HCT116 (cell line): ENCODE measurements at regions not wholly inside any gene's neighbourhood (a gene's known extent, or its start where the extent isn't known, plus 50 kb on each side); places are given as distances from the start of the nearest gene placed in this dataset.

Experiments
- ATAC-seq: fragments of 200-7000 bp; cut with Tn5 transposase; 2 replicates; pipeline ENCODE4 v1.9.1; 2020; ENCODE audit warnings: mild to moderate bottlenecking, moderate library complexity
- BruUV-seq: library from RNA; stranded (reverse); fragments of 400-500 nt; replicated peaks from 2 replicates; lab custom pipeline; 2021; lab: Mats Ljungman, UMichigan
- CTCF ChIA-PET: fragments of 300-600 bp; sonication (Branson Sonifier 250); formaldehyde crosslinking; loops from one replicate; lab custom pipeline; 2021; ENCODE audit warnings: antibody characterized with exemption; lab: Charles Lee
- POLR2A ChIA-PET: fragments of 300-600, 350-600 bp; sonication (Branson Sonifier 250); formaldehyde crosslinking; loops from one replicate; lab custom pipeline; 2021; ENCODE audit warnings: antibody characterized with exemption; lab: Charles Lee
- RAD21 ChIA-PET, 2 experiments: fragments of 300-600 bp; sonication (Branson Sonifier 250); formaldehyde crosslinking; loops; one replicate each; lab custom pipeline; 2023; ENCODE audit warnings: low total read pairs in 2 of 2; ENCODE audit not compliant: uncharacterized antibody in 2 of 2, unreplicated experiment in 2 of 2, low non-redundant PET in 1 of 2; lab: Charles Lee
- DNase-seq: peaks from one replicate; pipeline ENCODE4 v3.0.0-alpha.2; 2010; ENCODE audit warnings: low read depth, low spot score
- H2AFZ ChIP-seq: fragments of 200-600 bp; shearing (Covaris generic), sonication (generic); 2 replicates; pipeline ENCODE4 v1.6.1; 2017; ENCODE audit warnings: low read depth, mixed run types, mixed read lengths, antibody characterized with exemption, low read length; ENCODE audit not compliant: poor library complexity, severe bottlenecking
- H3K27ac ChIP-seq: 2 replicates; pipeline ENCODE4 v1.5.1; 2012; ENCODE audit warnings: low read depth, low read length
- H3K27me3 ChIP-seq: fragments of 200-600 bp; sonication (generic); 2 replicates; pipeline ENCODE4 v1.6.1; 2016; ENCODE audit warnings: mixed run types, low read length, mixed read lengths; ENCODE audit not compliant: insufficient read depth
- H3K36me3 ChIP-seq, 2 experiments: fragments of 200-500 bp in 1 of 2; fragments of 200-600 bp in 1 of 2; sonication (Bioruptor generic) in 1 of 2; sonication (generic) in 1 of 2; 2 replicates each; pipeline versions ENCODE4 v1.5.1 to v1.6.1; 2014 to 2016; ENCODE audit warnings: low read length in 2 of 2, inconsistent platforms in 1 of 2, mixed read lengths in 1 of 2, mixed run types in 1 of 2; ENCODE audit not compliant: insufficient read depth in 2 of 2, control insufficient read depth in 1 of 2
- H3K4me1 ChIP-seq, 2 experiments: fragments of 200-600 bp in 1 of 2; sonication (generic) in 1 of 2; 2 replicates each; pipeline versions ENCODE4 v1.5.1 to v1.6.1; 2012 to 2017; ENCODE audit warnings: low read length in 2 of 2, inconsistent platforms in 1 of 2, mild to moderate bottlenecking in 1 of 2, mixed read lengths in 1 of 2, mixed run types in 1 of 2, moderate library complexity in 1 of 2; ENCODE audit not compliant: insufficient read depth in 2 of 2, control insufficient read depth in 1 of 2
- H3K4me2 ChIP-seq: fragments of 200-600 bp; sonication (generic); 2 replicates; pipeline ENCODE4 v1.6.1; 2017; ENCODE audit warnings: mixed run types, low read length, mixed read lengths
- H3K4me3 ChIP-seq, 2 experiments: fragments of 200-600 bp in 1 of 2; sonication (generic) in 1 of 2; replicated peaks in 1 of 2; 2 replicates each; pipeline ENCODE4 v1.5.1; 2011 to 2016; ENCODE audit warnings: low read length in 2 of 2, control low read depth in 1 of 2, low read depth in 1 of 2, mild to moderate bottlenecking in 1 of 2, mixed read lengths in 1 of 2, mixed run types in 1 of 2
- H3K79me2 ChIP-seq: fragments of 200-600 bp; sonication (generic); 2 replicates; pipeline ENCODE4 v1.6.1; 2017; ENCODE audit warnings: mild to moderate bottlenecking, mixed run types, low read length, moderate library complexity, mixed read lengths; ENCODE audit not compliant: insufficient read depth
- H3K9ac ChIP-seq: fragments of 200-600 bp; sonication (generic); 2 replicates; pipeline ENCODE4 v1.6.1; 2016; ENCODE audit warnings: low read length, mixed read lengths
- H3K9me2 ChIP-seq: fragments of 200-600 bp; sonication (generic), shearing (Covaris generic); 2 replicates; pipeline ENCODE4 v1.6.1; 2017; ENCODE audit warnings: mixed run types, mild to moderate bottlenecking, moderate library complexity; ENCODE audit not compliant: insufficient read depth
- H3K9me3 ChIP-seq, 2 experiments: fragments of 200-500 bp in 1 of 2; fragments of 200-600 bp in 1 of 2; sonication (Bioruptor generic) in 1 of 2; sonication (generic) in 1 of 2; 2 replicates each; pipeline ENCODE4 v1.6.1; 2014 to 2017; ENCODE audit warnings: low read length in 2 of 2, mixed read lengths in 2 of 2, inconsistent platforms in 1 of 2, low read depth in 1 of 2, mild to moderate bottlenecking in 1 of 2, mixed run types in 1 of 2, moderate library complexity in 1 of 2; ENCODE audit not compliant: control insufficient read depth in 1 of 2, insufficient read depth in 1 of 2
- H4K20me1 ChIP-seq: fragments of 200-600 bp; sonication (generic), shearing (Covaris generic); 2 replicates; pipeline ENCODE4 v1.6.1; 2017; ENCODE audit warnings: mixed run types, mild to moderate bottlenecking, moderate library complexity; ENCODE audit not compliant: insufficient read depth
- CEBPB ChIP-seq: IDR thresholded peaks from 2 replicates; pipeline ENCODE4 v1.6.1; 2012; ENCODE audit warnings: low read depth
- ELF1 ChIP-seq: IDR thresholded peaks from 2 replicates; pipeline ENCODE4 v1.6.1; 2012; ENCODE audit warnings: low read depth, borderline replicate concordance
- EZH2 ChIP-seq: fragments of 200-600 bp; sonication (generic); IDR thresholded peaks from 2 replicates; pipeline ENCODE4 v1.6.1; 2017; ENCODE audit warnings: antibody characterized with exemption, mixed run types
- EZH2phosphoT487 ChIP-seq: fragments of 200-600 bp; IDR thresholded peaks from 2 replicates; pipeline ENCODE4 v1.6.1; 2018; ENCODE audit warnings: antibody characterized with exemption, borderline replicate concordance
- JUND ChIP-seq: IDR thresholded peaks from 2 replicates; pipeline ENCODE4 v1.6.1; 2012
- MAX ChIP-seq: IDR thresholded peaks from 2 replicates; pipeline ENCODE4 v1.6.1; 2012
- POLR2A ChIP-seq: IDR thresholded peaks from 2 replicates; pipeline ENCODE4 v1.7.0; 2011; ENCODE audit warnings: borderline replicate concordance; ENCODE audit not compliant: insufficient read depth, insufficient read length; ENCODE audit errors: extremely low read depth
- POLR2AphosphoS5 ChIP-seq: IDR thresholded peaks from 2 replicates; pipeline ENCODE4 v1.6.1; 2011; ENCODE audit warnings: mild to moderate bottlenecking, low read depth, low read length, moderate library complexity
- SRF ChIP-seq: IDR thresholded peaks from 2 replicates; pipeline ENCODE4 v1.6.1; 2012; ENCODE audit warnings: low read depth
- TCF7L2 ChIP-seq: IDR thresholded peaks from 2 replicates; pipeline ENCODE4 v1.7.0; 2011; ENCODE audit warnings: borderline replicate concordance, inconsistent platforms; ENCODE audit not compliant: insufficient read depth, insufficient read length; ENCODE audit errors: extremely low read depth
- YY1 ChIP-seq: IDR thresholded peaks from 2 replicates; pipeline ENCODE4 v1.6.1; 2011; ENCODE audit warnings: low read length, low read depth, moderate library complexity, mild to moderate bottlenecking; ENCODE audit not compliant: insufficient replicate concordance; ENCODE audit errors: extremely low read depth
- ZFX ChIP-seq: fragments of 450-650 bp; IDR thresholded peaks from 2 replicates; pipeline ENCODE4 v1.6.1; 2017
- ZNF274 ChIP-seq: fragments of 200-500 bp; sonication (Bioruptor generic); IDR thresholded peaks from 2 replicates; pipeline ENCODE4 v1.6.1; 2014; ENCODE audit warnings: mild to moderate bottlenecking, low read depth, low read length, inconsistent platforms
- intact Hi-C: fragments of 100-400 bp; cut with micrococcal nuclease; formaldehyde crosslinking; loops from 2 replicates; pipeline ENCODE4 v1.10.0; 2022
- TF ChIP-seq, protein P1 (sequence below): IDR thresholded peaks from 2 replicates; pipeline ENCODE4 v1.6.1; 2011; ENCODE audit warnings: mild to moderate bottlenecking, low read length, moderate library complexity; ENCODE audit not compliant: insufficient replicate concordance; ENCODE audit errors: extremely low read depth
- TF ChIP-seq, protein P2 (sequence below), 3 experiments: fragments of 200-600 bp in 1 of 3; sonication (generic) in 1 of 3; IDR thresholded peaks in 2 of 3; conservative IDR thresholded peaks in 1 of 3; 2 replicates each; pipeline ENCODE4 v1.5.1; 2012 to 2017; ENCODE audit warnings: low read depth in 2 of 3, low read length in 2 of 3, antibody characterized with exemption in 1 of 3, borderline replicate concordance in 1 of 3, control low read depth in 1 of 3, mild to moderate bottlenecking in 1 of 3, mixed read lengths in 1 of 3, mixed run types in 1 of 3, moderate library complexity in 1 of 3; ENCODE audit not compliant: insufficient read depth in 1 of 3
- TF ChIP-seq, protein P3 (sequence below): IDR thresholded peaks from 2 replicates; pipeline ENCODE4 v1.6.1; 2012

DNA sequence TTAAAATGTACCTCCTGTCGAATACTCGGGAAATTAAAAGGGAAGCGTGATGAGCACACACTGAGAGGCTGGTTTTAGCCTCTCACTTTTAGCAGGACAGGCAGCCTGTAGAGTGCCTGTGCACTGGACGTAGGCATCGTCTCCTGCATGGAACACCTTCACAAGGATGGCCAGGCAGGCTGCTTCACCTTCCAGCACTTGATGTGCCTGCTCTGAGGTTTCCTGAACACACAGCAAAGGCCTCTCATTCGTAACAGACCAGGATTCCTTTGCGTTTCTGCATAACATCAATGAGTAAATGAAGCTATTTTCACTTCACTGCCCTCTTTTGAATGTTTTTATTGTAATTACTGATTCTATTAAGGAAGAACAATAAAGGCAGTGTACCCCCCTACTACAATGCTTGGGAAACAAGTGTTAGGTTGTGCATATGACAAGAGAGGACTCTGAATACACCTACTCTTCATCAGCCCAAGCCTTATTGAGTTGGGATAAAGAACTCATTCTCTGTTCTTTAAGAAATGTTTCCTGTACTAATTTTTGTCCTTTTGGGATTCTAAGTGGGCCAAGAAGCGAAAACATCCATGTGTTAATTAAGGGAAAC is 1077.6 kb upstream of the FOXG1 start:
- Histone ChIP-seq H3K79me2 (no peaks in the 10 kb centered on the region), H3K4me1 (no peaks in the 10 kb centered on the region), H3K27ac (no peak overlapping the region), H3K9me2 (no peaks in the 10 kb centered on the region), H2AFZ (no peak overlapping the region), H3K9ac (no peak overlapping the region), H3K27me3 (no peaks in the 10 kb centered on the region), H3K4me3 (no peak overlapping the region), H3K9me3 (peaks cover 18 to 24% of the 10 kb centered on the region in 2 experiments; a peak in 3 of 4 replicates), H4K20me1 (no peaks in the 10 kb centered on the region), H3K4me2 (no peak overlapping the region), H3K36me3 (no peaks in the 10 kb centered on the region)
- ATAC-seq, result no peak
- ChIA-PET POLR2A (no interaction called here), RAD21 (no interaction called here), CTCF (no interaction called here)
- intact Hi-C loops, result no loop called here
- DNase-seq, result no peak
- TF ChIP-seq EZH2 (no peak), CEBPB (no peak), SRF (no peak), ELF1 (no peak), EZH2phosphoT487 (no peak), MAX (no peak), ZFX (no peak), JUND (no peak), POLR2A (no peak), TCF7L2 (no peak), POLR2AphosphoS5 (no peak), ZNF274 (no peak), YY1 (no peak)
- TF ChIP-seq, protein P1, sequence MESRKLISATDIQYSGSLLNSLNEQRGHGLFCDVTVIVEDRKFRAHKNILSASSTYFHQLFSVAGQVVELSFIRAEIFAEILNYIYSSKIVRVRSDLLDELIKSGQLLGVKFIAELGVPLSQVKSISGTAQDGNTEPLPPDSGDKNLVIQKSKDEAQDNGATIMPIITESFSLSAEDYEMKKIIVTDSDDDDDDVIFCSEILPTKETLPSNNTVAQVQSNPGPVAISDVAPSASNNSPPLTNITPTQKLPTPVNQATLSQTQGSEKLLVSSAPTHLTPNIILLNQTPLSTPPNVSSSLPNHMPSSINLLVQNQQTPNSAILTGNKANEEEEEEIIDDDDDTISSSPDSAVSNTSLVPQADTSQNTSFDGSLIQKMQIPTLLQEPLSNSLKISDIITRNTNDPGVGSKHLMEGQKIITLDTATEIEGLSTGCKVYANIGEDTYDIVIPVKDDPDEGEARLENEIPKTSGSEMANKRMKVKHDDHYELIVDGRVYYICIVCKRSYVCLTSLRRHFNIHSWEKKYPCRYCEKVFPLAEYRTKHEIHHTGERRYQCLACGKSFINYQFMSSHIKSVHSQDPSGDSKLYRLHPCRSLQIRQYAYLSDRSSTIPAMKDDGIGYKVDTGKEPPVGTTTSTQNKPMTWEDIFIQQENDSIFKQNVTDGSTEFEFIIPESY, result no peak
- TF ChIP-seq, protein P2, sequence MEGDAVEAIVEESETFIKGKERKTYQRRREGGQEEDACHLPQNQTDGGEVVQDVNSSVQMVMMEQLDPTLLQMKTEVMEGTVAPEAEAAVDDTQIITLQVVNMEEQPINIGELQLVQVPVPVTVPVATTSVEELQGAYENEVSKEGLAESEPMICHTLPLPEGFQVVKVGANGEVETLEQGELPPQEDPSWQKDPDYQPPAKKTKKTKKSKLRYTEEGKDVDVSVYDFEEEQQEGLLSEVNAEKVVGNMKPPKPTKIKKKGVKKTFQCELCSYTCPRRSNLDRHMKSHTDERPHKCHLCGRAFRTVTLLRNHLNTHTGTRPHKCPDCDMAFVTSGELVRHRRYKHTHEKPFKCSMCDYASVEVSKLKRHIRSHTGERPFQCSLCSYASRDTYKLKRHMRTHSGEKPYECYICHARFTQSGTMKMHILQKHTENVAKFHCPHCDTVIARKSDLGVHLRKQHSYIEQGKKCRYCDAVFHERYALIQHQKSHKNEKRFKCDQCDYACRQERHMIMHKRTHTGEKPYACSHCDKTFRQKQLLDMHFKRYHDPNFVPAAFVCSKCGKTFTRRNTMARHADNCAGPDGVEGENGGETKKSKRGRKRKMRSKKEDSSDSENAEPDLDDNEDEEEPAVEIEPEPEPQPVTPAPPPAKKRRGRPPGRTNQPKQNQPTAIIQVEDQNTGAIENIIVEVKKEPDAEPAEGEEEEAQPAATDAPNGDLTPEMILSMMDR (IDR thresholded peaks at IDR 0.05 in 2 of 3, conservative IDR thresholded peaks at IDR 0.05 in 1 of 3; ENCODE audit: borderline replicate concordance in 1 of 3, insufficient read depth in 1 of 3, low read depth in 2 of 3, low read length in 2 of 3), result no peak
- TF ChIP-seq, protein P3, sequence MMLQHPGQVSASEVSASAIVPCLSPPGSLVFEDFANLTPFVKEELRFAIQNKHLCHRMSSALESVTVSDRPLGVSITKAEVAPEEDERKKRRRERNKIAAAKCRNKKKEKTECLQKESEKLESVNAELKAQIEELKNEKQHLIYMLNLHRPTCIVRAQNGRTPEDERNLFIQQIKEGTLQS, result no peak
- no TSS peak for BruUV-seq
